ENCODE measurements at regions not wholly inside any gene's neighbourhood (a gene's known extent, or its start where the extent isn't known, plus 50 kb on each side); places are given as distances from the start of the nearest gene placed in this dataset.

DNA sequence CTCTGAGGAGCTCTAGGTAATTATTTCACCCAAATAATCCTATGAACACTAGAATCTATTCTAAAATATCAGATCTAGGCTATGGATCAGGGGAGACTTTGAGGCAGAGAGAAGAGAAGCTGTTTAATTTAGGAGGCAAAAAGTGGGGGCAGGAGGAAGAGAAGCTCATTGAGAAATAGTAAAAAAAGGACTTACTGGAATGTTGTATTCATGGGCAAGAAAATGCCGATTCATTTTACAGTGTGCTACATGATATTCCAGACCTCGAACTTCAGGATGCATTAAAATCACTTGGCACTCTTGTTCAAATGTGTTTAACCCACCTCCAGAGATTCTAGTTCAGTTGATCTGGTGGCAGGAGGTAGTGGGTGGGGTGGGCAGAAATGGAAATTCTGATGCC lies 109.5 kb upstream of the ITGB1 start:
- DNase-seq, result no peak

DNA sequence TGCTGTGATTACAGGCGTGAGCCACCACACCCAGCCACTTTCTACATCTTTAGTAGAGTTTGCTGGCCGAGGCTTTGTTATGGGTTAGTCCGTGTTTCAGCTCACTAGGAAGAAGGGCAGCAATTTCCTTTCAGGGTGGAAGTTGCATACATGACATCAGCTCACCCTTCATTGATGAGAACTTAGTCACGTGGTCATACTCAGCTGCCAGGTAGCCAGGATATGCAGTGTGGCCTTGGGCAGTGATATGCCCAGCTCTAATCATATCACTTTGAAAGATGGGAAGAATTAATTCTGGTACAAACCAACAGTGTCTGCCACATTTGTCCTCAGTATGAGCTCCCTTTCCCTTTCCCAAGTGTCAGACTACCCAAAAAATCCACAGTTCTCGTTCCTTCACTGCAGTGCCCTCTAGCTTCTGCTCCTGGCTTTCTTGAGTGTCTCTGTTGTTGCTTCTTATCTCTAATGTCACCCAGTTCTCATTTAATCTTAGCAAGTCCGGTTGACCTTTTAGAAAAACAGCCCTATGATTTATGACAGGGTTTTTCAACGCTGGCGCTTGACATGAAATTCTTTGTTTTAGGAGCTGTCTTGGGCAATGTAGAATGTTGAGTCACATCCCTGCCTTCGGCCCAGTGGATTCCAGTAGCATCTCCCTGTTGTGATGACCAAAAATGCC lies 108.7 kb upstream of the ITGB1 start:
- DNase-seq, result no peak

DNA sequence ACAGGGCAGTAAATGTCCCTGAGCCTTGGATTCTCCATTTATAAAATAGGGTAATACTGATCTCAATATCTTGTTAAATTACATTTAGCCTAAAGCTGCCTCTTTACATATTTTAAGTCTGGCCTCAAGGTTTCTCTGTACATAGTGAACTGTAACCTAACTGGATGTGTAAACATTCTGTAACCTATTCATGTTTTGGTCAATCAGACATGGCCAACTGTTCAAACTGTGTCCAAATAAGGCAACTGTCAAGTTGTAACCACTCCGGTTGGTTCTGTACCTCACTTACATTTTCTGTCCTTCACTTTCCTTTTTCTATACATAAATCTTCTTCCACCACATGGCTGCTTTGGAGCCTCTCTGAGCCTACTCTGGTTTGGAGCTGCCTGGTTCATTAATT lies 107.1 kb upstream of the ITGB1 start:
- no peak for DNase-seq

DNA sequence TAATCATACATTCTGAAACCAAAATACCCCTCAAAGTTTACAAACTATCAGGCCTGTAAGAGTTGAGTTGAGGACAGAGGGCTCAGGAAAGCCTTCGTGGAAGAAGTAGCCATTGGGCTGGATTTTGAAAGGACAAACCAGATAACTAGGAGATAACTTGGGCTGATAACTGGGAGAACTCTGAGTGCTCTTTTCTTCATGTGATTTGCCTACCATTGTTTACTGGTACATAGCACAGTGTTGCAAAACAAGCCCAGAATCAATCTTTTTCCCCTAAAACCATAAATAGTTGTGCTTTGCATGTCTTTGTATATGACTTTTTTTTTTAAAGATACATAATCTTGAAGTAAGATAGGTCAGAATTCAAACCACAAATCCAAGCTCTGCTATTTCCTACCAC lies 106.7 kb upstream of the ITGB1 start:
- DNase-seq, result no peak

DNA sequence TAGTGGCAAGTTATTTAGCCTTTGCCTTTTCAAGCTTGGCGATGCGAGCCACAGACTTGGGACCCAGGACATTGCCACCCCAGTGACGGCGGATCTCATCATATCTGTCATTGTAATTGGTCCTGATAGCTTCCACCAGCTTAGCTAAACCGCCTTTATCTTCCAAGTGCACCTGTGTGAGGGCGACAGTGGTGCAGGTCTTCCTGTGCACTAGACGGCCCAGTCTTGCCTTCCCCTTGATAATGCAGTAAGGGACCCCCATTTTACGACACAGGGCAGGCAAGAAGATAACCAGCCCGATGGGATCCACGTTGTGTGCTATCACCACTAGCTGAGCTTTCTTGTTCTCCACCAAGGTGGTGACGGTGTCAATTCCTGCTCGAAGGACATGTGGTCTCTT lies 99.6 kb upstream of the ITGB1 start:
- no peak for DNase-seq

DNA sequence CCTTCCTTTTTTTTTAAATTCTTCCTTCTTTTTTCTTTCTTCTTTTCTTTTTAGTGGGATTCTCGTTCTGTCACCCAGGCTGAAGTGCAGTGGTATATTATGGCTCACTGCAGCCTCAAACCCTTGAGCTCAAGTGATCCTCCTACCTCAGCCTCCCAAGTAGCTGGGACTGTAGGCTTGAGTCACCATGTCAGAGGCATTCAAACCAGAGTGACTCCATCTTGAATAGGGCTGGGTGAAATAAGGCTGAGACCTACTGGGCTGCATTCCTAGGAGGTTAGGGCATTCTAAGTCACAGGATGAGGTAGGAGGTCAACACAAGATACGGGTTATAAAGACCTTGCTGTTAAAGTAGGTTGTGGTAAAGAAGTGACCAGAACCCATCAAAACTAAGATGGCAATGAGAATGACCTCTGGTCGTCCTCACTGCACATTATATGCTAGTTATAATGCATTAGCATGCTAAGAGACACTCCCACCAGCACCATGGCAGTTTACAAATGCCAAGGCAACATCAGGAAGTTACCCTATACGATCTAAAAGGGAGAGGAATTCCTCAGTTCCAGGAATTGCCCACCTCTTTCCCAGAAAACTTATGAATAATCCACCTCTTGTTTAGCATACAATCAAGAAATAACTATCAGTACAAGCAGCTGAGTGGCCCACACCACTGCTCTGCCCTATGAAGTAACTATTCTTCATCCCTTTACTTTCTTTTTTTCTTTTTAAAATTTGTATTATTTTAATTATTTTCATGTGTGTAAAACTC lies 99.0 kb upstream of the ITGB1 start:
- DNase-seq, result no peak

DNA sequence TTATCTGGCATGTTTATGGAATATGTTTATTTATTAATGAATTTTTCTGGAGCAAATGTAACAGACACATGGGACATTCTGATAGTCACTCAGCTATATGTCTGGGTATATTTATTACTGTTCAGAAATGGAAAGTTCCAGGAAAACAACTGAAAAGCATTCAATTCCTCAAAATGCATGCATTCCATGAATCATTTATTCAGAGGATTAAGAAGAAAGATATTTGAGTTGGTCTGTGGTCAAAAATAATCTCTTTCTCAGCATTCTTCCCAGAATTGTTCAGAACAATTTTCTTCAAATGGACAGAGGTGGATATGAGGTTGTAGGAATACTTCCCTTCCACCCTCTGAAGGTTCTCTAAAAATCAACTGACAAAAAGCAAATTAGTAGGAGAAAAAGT lies 97.6 kb upstream of the ITGB1 start:
- DNase-seq, result no peak

DNA sequence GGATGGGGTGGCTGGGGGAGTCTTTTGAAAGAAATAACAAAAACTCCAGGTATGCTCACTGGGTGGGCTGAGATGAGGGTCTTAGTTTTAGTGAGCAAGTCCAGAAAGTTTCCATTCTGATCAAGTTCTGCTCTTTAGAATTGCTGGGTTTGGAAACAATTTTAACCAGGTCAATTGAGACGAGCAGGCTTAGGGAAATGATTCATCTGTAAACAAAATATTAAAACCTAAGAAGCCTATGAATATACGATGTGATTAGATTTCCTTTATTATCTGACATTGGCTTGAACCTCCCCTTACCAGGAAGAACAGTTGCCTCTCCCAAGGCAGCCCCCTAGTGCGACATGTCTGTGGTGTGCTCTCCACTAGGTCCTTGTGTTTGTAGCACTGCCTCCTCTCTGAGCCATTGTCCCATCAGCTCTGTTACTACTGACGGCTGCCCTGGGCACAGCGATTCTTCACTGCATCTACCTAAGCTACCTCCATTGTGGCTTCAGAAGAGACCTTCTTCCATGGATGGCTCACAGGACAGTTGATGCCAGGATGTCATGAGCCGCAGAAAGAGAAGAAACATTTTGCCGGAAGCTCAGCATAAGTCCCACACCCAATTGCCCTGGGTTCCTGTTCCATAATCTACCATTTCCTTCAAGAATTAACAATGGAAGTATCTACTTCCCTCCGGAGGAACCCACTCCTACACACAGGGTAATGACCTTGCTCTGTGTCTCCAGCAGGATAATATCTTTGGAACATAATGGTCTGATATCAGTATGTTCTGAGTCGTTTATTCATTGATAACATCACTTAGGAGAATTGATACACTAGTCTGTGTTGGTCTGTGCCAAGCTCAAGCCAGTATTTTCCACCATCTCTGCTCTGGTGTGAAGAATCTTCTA lies 95.1 kb upstream of the ITGB1 start:
- DNase-seq, result no peak

DNA sequence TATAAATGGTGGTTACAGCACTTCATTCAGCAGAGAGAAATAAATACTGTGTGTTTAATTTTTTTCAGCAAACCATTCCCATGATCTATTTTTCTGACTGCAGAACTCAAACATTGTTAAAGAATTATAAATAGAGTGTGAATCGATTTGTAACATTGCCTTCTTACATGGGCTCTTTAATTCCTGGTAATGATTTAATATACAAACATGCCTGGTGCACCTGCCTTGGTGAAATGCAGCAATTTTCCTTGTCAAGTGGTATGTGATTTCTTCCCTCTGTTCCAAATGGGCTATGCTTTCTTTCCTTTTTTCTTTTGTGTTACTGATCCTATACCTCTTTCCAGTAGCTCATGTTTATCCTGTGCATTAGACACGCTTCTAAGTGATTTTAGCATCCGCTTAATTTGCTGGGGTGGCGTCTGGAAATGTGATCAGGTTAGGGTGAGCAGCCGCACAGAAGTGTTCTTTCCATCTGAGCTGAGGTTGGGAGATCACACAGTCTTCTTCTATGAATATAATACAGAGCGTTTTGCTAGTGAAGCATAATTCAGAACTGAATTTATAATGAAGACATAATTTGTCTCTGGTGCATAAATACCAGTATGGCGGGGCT lies 94.3 kb upstream of the ITGB1 start:
- no peak for DNase-seq

DNA sequence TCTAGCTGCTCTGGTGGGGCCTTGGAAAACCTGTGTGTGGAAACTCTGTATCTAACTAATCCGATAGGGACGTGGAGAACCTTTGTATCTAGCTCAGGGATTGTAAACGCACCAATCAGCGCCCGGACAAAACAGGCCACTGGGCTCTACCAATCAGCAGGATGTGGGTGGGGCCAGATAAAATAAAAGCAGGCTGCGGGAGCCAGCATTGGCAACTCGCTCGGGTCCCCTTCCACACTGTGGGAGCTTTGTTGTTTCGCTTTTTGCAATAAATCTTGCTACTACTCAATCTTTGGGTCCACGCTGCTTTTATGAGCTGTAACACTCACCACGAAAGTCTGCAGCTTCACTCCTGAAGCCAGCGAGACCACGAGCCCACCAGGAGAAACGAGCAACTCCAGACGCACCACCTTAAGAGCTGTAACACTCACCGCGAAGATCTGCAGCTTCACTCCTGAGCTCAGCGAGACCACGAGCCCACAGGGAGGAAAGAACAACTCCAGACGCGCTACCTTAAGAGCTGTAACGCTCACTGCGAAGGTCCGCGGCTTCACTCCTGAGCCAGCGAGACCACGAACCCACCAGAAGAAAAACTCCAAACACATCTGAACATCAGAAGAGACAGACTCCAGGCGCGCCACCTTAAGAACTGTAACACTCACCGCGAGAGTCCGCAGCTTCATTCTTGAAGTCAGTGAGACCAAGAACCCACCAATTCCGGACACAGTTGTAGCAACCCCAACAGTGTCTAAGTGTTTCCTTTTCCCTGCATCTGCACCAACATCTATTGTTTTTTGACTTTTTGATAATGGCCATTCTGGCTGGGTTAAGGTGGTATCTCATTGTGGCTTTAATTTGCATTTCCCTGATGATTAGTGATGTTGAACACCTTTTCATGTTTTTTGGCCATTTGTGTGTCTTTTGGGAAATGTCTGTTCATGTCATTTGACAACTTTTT lies 92.2 kb upstream of the ITGB1 start:
- DNase-seq, result peak; percentile 32

DNA sequence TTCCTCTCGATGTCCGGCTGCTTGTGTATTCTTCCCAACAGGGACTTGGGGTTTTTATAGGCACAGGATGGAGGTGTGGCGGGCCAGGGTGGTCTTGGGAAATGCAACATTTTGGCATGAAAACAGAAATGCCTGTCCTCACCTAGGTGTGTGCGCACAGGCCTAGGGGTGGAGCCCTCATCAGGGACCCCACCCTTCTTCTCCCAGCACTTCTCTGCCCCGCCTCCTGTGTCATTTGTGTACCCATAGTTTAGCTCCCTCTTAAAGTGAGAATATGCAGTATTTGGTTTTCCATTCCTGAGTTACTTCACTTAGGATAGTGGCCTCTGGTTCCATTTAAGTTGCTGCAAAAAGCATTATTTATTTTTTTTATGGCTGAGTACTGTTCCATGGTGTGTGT lies 90.2 kb upstream of the ITGB1 start:
- DNase-seq, result no peak

DNA sequence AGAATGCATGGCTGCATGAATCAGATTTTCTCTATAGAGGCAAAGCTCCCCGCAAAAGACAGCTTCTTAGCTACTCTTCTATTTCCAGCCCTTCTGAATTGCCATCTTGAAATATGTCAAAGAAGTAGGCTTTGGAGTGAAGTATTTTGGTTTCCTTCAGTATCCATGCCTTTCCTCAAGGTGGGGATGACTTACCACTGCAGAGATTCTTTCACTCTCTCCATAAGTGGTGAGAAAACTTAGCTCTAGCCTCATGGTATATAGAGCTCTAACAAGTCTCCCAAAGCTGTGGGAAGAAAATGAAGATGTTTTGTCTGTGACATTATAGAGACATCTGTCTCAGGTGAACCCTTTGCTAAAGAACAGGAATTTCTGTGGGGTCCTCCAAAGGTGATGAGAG lies 89.6 kb upstream of the ITGB1 start:
- no peak for DNase-seq

DNA sequence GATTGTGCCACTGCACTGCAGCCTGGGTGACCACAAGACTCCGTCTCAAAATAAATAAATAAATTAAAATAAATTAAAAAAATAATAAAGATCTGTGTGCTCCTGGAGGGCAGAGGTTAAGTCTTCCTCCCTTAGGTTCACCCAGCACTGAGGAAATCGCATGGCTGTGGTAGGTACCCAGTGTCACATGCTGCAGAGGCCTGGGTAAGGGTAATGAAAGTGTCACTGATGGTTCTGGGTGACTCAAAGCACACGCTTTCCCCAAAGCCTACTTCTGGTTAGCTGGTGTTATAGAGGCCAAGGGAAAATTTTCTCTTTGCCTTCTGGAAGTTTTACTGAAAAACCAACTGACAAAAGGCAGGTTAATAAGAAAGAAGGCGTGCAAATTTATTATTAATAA lies 88.8 kb upstream of the ITGB1 start:
- no peak for DNase-seq

DNA sequence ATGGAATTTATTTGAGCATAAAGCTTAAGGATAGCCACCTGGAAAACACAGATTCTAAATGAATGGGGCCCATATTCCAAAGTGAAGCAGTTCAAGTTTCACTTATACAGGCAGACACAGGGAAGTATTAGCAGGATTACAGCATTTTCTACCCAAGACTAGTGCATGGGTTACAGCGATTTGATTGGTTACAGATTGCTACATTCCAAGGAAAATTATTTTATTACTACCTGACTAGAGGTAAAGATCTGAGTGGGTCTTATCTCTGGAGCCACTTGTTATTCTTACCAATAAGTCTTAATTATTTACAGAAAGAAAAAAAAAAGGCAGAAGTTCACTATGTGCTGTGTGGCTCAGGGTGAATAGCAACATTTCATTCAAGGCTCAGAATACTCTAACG lies 87.4 kb upstream of the ITGB1 start:
- DNase-seq, result no peak

DNA sequence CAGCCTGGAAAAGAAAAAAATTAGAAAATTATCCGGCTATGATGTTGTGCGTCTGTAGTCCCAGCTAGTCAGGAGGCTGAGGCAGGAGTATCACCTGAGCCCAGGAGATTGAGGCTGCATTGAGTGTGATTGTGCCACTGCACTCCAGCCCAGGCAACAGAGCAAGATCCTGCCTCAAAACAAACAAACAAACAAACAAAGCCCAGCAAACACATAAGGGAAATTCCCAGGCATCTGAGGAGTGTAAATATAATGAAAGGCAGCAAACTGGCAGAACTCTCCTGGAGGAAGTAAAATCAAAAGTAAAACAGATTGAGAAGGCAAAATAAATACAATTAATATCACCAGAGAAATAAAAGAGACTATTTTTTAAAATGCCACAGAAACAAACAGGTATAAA lies 84.5 kb upstream of the ITGB1 start:
- no peak for DNase-seq

DNA sequence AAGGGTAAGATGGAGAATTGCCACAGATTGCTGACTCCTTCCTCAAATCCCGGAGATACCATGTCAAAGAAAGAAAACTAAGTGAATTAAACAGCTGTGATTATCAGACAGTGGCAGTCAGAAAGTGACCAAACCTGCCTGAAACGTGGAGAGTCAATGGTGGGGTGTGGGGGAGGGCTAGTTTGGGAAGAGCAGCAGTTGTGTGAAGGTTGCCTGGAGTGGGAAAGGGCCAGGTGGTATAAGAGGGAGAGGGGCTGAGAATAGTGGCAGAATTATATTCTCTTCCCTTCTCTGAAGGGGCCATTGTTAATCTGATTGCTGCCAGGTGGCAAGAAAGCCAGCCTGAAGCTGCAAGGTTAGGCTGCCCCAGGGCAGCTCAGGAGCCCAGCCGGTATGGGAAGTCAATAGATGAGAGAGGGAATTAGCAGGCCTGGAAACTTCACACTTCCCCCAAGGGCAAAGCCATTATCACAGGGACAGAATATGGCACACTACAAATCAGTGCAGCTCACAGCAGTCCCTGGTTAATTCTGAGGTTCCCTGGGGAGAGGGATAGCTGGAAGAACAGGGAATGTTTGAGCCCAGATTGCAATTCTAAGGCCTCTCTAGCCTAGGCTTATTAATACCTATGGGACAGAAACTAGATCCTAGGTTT lies 83.9 kb upstream of the ITGB1 start:
- no peak for DNase-seq

DNA sequence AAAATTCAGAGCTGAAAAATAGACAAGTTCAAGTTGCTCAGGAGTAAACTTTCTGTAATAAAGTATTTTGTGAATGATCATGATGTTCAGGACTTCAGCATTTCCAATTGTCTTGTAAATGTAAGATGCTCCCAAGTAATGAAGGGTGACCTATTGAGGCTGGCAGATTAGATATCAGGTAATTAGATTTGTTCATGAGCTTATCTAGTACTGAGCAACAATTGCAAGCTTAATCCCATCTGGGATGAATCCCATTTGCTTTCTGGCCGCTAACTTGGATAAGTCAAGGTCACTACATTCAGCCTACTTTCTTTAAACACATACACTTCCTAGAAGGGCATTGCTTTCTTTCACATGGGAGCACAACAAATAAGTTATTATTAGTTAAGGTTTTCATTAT lies 82.4 kb upstream of the ITGB1 start:
- DNase-seq, result no peak

DNA sequence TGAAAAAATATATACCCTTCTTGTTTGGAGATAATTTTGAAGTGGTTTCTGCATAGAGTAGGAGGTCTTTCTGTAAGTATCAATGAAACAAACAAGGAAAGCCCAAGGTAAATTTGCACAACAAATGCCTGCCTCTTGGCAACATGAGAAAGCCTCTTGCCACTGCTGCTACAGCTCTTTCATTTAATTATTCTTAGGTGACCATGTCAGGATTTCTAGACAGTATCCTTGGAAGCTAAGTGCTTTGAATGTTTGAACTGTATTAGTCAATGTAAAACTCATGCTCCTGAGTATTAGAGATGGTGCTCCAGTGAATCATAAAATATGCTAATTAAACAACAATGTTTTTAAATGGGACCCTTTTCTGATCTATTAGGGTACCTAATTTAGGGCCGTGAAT lies 81.2 kb upstream of the ITGB1 start:
- no peak for DNase-seq

DNA sequence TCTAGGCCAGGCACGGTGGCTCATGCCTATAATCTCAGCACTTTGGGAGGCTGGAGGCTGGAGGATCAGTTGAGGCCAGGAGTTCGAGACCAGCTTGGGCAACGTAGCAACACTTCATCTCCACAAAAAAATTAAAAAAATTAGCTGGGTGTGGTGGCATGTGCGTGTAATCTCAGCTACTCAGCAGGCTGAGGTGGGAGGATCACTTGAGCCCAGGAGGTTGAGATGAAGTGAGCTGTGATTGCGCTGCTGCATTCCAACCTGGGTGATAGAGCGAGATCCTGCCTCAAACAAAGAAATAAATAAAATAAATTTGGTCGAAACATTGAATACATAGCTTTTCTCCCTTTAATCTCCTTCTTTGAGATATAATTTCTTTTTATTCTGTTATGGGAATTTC lies 80.6 kb upstream of the ITGB1 start:
- no peak for DNase-seq

DNA sequence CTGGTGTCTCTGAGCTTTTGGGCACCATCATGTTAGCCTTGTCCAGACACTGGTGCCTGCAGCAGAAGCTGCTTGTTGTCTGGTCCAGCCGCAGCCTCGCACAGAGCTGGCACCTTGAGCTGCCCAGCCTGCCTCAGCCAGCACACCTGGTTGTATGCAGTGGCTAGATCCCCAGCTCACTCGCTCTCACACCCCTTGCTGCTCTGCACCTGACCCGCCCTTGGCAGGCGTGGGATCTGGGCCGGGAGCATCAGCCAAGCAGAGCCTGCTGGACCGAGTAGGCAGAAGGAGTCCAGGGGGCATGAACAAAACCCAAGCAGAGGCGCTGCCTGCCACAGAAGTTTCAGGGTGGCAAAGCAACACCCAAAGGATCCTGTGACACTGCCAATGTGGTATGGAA lies 79.7 kb upstream of the ITGB1 start:
- DNase-seq, result no peak

DNA sequence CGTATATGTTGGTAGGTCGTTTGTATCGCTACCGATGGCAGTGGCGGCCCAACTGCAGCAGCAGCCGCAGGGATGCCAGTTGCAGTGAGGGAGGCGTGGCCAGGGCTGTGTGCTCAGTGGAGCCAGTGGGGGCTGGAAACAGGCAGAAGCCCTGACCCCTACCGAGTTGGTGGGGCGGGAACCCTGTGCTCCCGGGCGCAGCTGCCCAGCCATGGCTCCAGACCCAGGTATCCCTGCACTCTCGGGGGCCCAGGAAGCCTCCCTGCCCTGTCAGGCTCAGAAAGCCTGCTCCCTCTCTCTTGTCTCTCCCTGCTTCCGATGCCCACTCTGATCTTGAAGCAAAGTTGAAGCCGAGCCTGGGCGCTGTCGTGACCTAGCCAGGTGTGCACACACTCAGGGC lies 78.6 kb upstream of the ITGB1 start:
- no peak for DNase-seq

DNA sequence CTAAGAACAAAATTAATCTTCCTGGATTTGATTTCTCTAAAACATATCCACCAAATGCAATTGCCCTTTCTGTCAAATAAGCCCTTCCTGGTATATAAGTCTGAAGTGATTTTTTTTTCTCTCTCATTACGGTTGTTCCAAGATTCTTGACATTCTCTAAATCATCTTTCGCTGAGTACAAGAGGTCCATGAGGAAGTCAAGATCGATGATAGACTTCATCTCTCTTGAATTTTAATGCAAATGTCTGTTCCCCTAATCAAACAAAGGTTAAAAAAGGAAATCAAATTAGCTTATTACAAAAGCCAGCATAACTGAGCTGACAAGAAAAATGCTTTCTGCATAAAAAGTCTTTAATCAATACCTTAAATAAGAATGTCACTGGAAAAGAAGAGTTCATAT lies 77.4 kb upstream of the ITGB1 start:
- DNase-seq, result no peak

Data from activated T-cell treated with anti-CD3 and anti-CD28 coated beads, Interleukin-2, amount 50 U/mL, for 1 hour (primary cell).